ENCODE measurements at regions not wholly inside any gene's neighbourhood (a gene's known extent, or its start where the extent isn't known, plus 50 kb on each side); places are given as distances from the start of the nearest gene placed in this dataset.

- TF ChIP-seq EZH2 (IDR thresholded peaks at IDR 0.05; ENCODE audit: low read depth, unreplicated experiment) (no peak), CTCF (conservative IDR thresholded peaks at IDR 0.05; ENCODE audit: low read depth in 2 of 2) (no peak), JUNB (IDR thresholded peaks at IDR 0.05; ENCODE audit: unreplicated experiment) (no peak), POLR2AphosphoS5 (IDR thresholded peaks at IDR 0.05; ENCODE audit: low read depth) (no peak), EZH2phosphoT487 (IDR thresholded peaks at IDR 0.05; ENCODE audit: unreplicated experiment) (no peak), REST (IDR thresholded peaks at IDR 0.05; ENCODE audit: unreplicated experiment) (no peak), CREB1 (CRISPR knock-in tag; IDR thresholded peaks at IDR 0.05; ENCODE audit: low read depth) (no peak), ZNF331 (CRISPR knock-in tag; IDR thresholded peaks at IDR 0.05; ENCODE audit: low read depth) (no peak), NANOG (IDR thresholded peaks at IDR 0.05; ENCODE audit: borderline replicate concordance) (no peak), ETS1 (IDR thresholded peaks at IDR 0.05) (no peak), STAT1 (IDR thresholded peaks at IDR 0.05; ENCODE audit: unreplicated experiment) (no peak), ZNF114 (CRISPR knock-in tag; IDR thresholded peaks at IDR 0.05) (no peak)
Measured at GRCh38 chr20:10864076-10864672, 190.4 kb upstream of the JAG1 start.

All from GM23338 (cell line).